HG03060 (cell line): ENCODE measurements at regions not wholly inside any gene's neighbourhood (a gene's known extent, or its start where the extent isn't known, plus 50 kb on each side); places are given as distances from the start of the nearest gene placed in this dataset.

Experiments used
- ATAC-seq: cut with Tn5 transposase; IDR thresholded peaks from one replicate; pipeline ENCODE4 v1.9.1; 2021; ENCODE audit warnings: low read depth, moderate number of reproducible peaks; ENCODE audit not compliant: unreplicated experiment

GRCh38 chr18:42657551-42657950, 457.9 kb downstream of the RIT2 start:
- ATAC-seq, result no peak

- ATAC-seq, result no peak
Measured at GRCh38 chr18:42658171-42658570, 457.3 kb downstream of the RIT2 start.

GRCh38 chr18:42659187-42659586, 456.3 kb downstream of the RIT2 start:
- ATAC-seq, result no peak

GRCh38 chr18:42670860-42671259, 444.6 kb downstream of the RIT2 start:
- ATAC-seq, result no peak

- no peak for ATAC-seq
Measured at GRCh38 chr18:42675810-42676209, 439.7 kb downstream of the RIT2 start.

- ATAC-seq, result no peak
Measured at GRCh38 chr18:42683094-42683493, 432.4 kb downstream of the RIT2 start.

- no peak for ATAC-seq
Measured at GRCh38 chr18:42689310-42689709, 426.2 kb downstream of the RIT2 start.
